ENCODE measurements at regions not wholly inside any gene's neighbourhood (a gene's known extent, or its start where the extent isn't known, plus 50 kb on each side); places are given as distances from the start of the nearest gene placed in this dataset.

GRCh38 chr7:57388761-57389160 lies 61.2 kb upstream of the ZNF716 start:
- no peaks in the 10 kb centered on the region for H3K9me2 ChIP-seq (replicated peaks; ENCODE audit: low read depth, low read length)
- no peak overlapping the region for H3K4me2 ChIP-seq (ENCODE audit: low read depth, low read length, poor library complexity, severe bottlenecking)
- H3K4me3 ChIP-seq (ENCODE audit: low read length, poor library complexity, severe bottlenecking), result no peak overlapping the region
- H3K79me2 ChIP-seq (ENCODE audit: insufficient read depth, low read length), result no peaks in the 10 kb centered on the region
- no peaks in the 10 kb centered on the region for H3K36me3 ChIP-seq (ENCODE audit: insufficient read depth, low read length)
- TF ChIP-seq EZH2phosphoT487 (IDR thresholded peaks at IDR 0.05; ENCODE audit: borderline replicate concordance) (no peak), CTCF (conservative IDR thresholded peaks at IDR 0.05; ENCODE audit: low read length) (no peak)
- no peak overlapping the region for H2AFZ ChIP-seq (ENCODE audit: low read length)
- H3K27me3 ChIP-seq (ENCODE audit: insufficient read depth, low read length, poor library complexity, severe bottlenecking), result no peaks in the 10 kb centered on the region
- no peaks in the 10 kb centered on the region for H3F3A ChIP-seq (ENCODE audit: low read depth)
- peaks cover 10% of the 10 kb centered on the region; the same call in 1 of the 2 replicates for H3K9me3 ChIP-seq (ENCODE audit: insufficient read depth, low read depth, low read length)
- no peaks in the 10 kb centered on the region for H4K20me1 ChIP-seq (ENCODE audit: insufficient read depth, low read length, poor library complexity, severe bottlenecking)
- no peaks in the 10 kb centered on the region for H3K4me1 ChIP-seq (ENCODE audit: insufficient read depth, low read length, poor library complexity, severe bottlenecking)
- H3K9ac ChIP-seq (ENCODE audit: low read depth, low read length, poor library complexity, severe bottlenecking), result no peak overlapping the region

GRCh38 chr7:57398548-57398947 lies 51.4 kb upstream of the ZNF716 start:
- Histone ChIP-seq H3K9ac (ENCODE audit: low read depth, low read length, poor library complexity, severe bottlenecking) (no peak overlapping the region), H3K4me2 (ENCODE audit: low read depth, low read length, poor library complexity, severe bottlenecking) (no peak overlapping the region), H3K4me3 (ENCODE audit: low read length, poor library complexity, severe bottlenecking) (no peak overlapping the region), H2AFZ (ENCODE audit: low read length) (no peak overlapping the region), H3K9me2 (replicated peaks; ENCODE audit: low read depth, low read length) (no peaks in the 10 kb centered on the region), H4K20me1 (ENCODE audit: insufficient read depth, low read length, poor library complexity, severe bottlenecking) (no peaks in the 10 kb centered on the region), H3K4me1 (ENCODE audit: insufficient read depth, low read length, poor library complexity, severe bottlenecking) (no peaks in the 10 kb centered on the region), H3F3A (ENCODE audit: low read depth) (no peaks in the 10 kb centered on the region), H3K27me3 (ENCODE audit: insufficient read depth, low read length, poor library complexity, severe bottlenecking) (no peaks in the 10 kb centered on the region), H3K36me3 (ENCODE audit: insufficient read depth, low read length) (no peaks in the 10 kb centered on the region), H3K9me3 (ENCODE audit: insufficient read depth, low read depth, low read length) (peaks cover 3% of the 10 kb centered on the region; the same call in 1 of the 2 replicates), H3K79me2 (ENCODE audit: insufficient read depth, low read length) (no peaks in the 10 kb centered on the region)
- TF ChIP-seq CTCF (conservative IDR thresholded peaks at IDR 0.05; ENCODE audit: low read length) (no peak), EZH2phosphoT487 (IDR thresholded peaks at IDR 0.05; ENCODE audit: borderline replicate concordance) (no peak)

GRCh38 chr7:57399251-57399940 lies 50.6 kb upstream of the ZNF716 start:
- Histone ChIP-seq H3K27me3 (ENCODE audit: insufficient read depth, low read length, poor library complexity, severe bottlenecking) (no peaks in the 10 kb centered on the region), H3F3A (ENCODE audit: low read depth) (no peaks in the 10 kb centered on the region), H3K4me1 (ENCODE audit: insufficient read depth, low read length, poor library complexity, severe bottlenecking) (no peaks in the 10 kb centered on the region), H3K9me3 (ENCODE audit: insufficient read depth, low read depth, low read length) (peaks cover 3% of the 10 kb centered on the region; the same call in 1 of the 2 replicates), H4K20me1 (ENCODE audit: insufficient read depth, low read length, poor library complexity, severe bottlenecking) (no peaks in the 10 kb centered on the region), H3K36me3 (ENCODE audit: insufficient read depth, low read length) (no peaks in the 10 kb centered on the region), H3K4me3 (ENCODE audit: low read length, poor library complexity, severe bottlenecking) (no peak overlapping the region), H3K4me2 (ENCODE audit: low read depth, low read length, poor library complexity, severe bottlenecking) (no peak overlapping the region), H3K79me2 (ENCODE audit: insufficient read depth, low read length) (no peaks in the 10 kb centered on the region), H3K9me2 (replicated peaks; ENCODE audit: low read depth, low read length) (no peaks in the 10 kb centered on the region), H2AFZ (ENCODE audit: low read length) (no peak overlapping the region), H3K9ac (ENCODE audit: low read depth, low read length, poor library complexity, severe bottlenecking) (no peak overlapping the region)
- TF ChIP-seq EZH2phosphoT487 (IDR thresholded peaks at IDR 0.05; ENCODE audit: borderline replicate concordance) (no peak), CTCF (conservative IDR thresholded peaks at IDR 0.05; ENCODE audit: low read length) (no peak)

Data from Loucy (cell line).